SU-DHL-6 (cell line): ENCODE measurements at regions not wholly inside any gene's neighbourhood (a gene's known extent, or its start where the extent isn't known, plus 50 kb on each side); places are given as distances from the start of the nearest gene placed in this dataset.

Experiments
- EZH2phosphoT487 ChIP-seq: fragments of 200-600 bp; sonication (generic), shearing (Covaris generic); conservative IDR thresholded peaks from 2 replicates; pipeline ENCODE4 v1.6.1; 2018; ENCODE audit warnings: mild to moderate bottlenecking, antibody characterized with exemption, low read length, moderate library complexity, mixed read lengths
- TF ChIP-seq, protein P1 (sequence below): fragments of 200-600 bp; sonication (generic); IDR thresholded peaks from one replicate; pipeline ENCODE4 v1.5.1; 2017; ENCODE audit warnings: antibody characterized with exemption, mild to moderate bottlenecking, low read length, moderate library complexity; ENCODE audit not compliant: insufficient read depth, poor library complexity, severe bottlenecking

DNA sequence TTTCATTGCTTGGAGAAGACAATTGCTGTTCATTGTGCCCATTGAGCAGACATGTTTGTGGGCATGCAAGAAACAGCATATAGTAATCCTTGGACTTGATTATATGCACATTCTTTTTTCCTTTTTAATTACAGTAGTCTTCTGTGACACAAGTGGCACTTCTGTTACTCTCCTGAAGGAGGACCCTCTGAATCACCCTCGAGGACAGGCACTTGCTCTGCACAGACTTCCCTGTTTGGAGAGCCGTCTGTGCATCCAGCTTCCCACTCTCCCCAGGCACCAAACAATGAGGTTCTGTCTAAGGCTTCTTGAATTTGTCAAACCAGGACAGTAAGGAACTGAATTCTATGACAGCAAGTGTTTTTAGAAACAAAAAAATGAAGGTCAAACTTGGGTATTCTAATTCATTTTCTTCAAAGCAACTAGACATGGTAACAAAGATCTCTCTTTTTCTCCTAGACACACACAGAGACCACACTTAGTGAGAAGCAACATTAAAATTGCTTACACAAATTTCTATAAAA lies 844.6 kb upstream of the ID2 start:
- TF ChIP-seq, protein P1, sequence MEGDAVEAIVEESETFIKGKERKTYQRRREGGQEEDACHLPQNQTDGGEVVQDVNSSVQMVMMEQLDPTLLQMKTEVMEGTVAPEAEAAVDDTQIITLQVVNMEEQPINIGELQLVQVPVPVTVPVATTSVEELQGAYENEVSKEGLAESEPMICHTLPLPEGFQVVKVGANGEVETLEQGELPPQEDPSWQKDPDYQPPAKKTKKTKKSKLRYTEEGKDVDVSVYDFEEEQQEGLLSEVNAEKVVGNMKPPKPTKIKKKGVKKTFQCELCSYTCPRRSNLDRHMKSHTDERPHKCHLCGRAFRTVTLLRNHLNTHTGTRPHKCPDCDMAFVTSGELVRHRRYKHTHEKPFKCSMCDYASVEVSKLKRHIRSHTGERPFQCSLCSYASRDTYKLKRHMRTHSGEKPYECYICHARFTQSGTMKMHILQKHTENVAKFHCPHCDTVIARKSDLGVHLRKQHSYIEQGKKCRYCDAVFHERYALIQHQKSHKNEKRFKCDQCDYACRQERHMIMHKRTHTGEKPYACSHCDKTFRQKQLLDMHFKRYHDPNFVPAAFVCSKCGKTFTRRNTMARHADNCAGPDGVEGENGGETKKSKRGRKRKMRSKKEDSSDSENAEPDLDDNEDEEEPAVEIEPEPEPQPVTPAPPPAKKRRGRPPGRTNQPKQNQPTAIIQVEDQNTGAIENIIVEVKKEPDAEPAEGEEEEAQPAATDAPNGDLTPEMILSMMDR, result no peak
- TF ChIP-seq EZH2phosphoT487, result no peak
